Esophagus muscularis mucosa (tissue), 4 donors: ENCODE measurements at regions not wholly inside any gene's neighbourhood (a gene's known extent, or its start where the extent isn't known, plus 50 kb on each side); places are given as distances from the start of the nearest gene placed in this dataset.

ENCODE experiments used
- EP300 ChIP-seq: sonication (generic); formaldehyde crosslinking; IDR thresholded peaks from one replicate; pipeline ENCODE4 v1.6.1; 2017; ENCODE audit warnings: antibody characterized with exemption
- POLR2A ChIP-seq: fragments of 450-650 bp; IDR thresholded peaks from one replicate; pipeline ENCODE4 v1.6.1; 2017; ENCODE audit warnings: antibody characterized with exemption, moderate library complexity, mild to moderate bottlenecking, low read depth
- POLR2AphosphoS5 ChIP-seq, 2 donors: sonication (generic); formaldehyde crosslinking; IDR thresholded peaks; one replicate each; pipeline ENCODE4 v1.6.1; 2017; ENCODE audit warnings: antibody characterized with exemption in 2 of 2
- TF ChIP-seq, protein P1 (sequence below), 3 experiments: fragments of 200-600 bp in 2 of 3; fragments of 450-650 bp in 1 of 3; sonication (generic) in 2 of 3; IDR thresholded peaks; one replicate each; pipeline ENCODE4 v1.5.1; 2017 to 2019; ENCODE audit warnings: antibody characterized with exemption in 3 of 3, mild to moderate bottlenecking in 2 of 3, moderate library complexity in 1 of 3

DNA sequence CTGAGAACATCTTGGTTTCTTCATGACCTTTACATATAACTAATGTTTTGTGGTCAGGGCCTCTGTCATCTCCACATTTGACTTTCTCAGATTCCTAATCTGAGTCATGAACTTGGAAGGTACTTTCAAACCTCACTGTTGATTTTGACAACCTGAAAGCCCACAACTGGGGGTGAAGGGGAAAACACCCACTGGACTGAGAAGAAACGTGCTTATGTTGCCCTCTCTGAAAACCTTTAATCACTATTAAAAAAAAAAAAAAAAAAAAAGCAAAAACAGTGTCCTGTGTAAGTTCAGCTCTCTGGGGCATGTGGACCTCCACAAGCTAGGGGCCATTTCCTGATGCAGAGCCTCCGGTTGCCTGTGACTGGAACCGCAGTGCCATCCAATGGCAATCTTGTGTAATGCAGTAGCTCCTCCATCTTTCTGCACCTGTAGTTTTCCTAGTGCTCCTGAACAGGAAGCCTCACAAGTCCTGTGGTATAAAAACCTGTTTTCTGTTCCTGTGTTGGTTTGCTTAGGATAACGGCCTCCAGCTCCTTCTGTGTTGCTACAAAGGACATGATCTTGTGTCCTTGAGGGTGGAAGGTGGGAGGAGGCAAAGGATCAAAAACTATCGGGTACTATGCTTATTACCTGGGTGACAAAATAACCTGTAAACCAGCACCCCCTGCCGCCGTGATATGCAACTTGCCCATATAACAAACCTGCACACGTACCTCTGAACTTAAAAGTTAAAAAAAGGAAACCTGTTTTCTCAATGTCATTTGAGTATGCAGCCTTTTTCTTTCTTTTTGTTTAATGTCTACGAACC is 124.5 kb downstream of the ZNF648 start:
- TF ChIP-seq POLR2AphosphoS5 (IDR thresholded peaks at IDR 0.05), result no peak
- no peak for TF ChIP-seq POLR2A
- TF ChIP-seq, protein P1, sequence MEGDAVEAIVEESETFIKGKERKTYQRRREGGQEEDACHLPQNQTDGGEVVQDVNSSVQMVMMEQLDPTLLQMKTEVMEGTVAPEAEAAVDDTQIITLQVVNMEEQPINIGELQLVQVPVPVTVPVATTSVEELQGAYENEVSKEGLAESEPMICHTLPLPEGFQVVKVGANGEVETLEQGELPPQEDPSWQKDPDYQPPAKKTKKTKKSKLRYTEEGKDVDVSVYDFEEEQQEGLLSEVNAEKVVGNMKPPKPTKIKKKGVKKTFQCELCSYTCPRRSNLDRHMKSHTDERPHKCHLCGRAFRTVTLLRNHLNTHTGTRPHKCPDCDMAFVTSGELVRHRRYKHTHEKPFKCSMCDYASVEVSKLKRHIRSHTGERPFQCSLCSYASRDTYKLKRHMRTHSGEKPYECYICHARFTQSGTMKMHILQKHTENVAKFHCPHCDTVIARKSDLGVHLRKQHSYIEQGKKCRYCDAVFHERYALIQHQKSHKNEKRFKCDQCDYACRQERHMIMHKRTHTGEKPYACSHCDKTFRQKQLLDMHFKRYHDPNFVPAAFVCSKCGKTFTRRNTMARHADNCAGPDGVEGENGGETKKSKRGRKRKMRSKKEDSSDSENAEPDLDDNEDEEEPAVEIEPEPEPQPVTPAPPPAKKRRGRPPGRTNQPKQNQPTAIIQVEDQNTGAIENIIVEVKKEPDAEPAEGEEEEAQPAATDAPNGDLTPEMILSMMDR (IDR thresholded peaks at IDR 0.05), result peak; percentile 13 to 40 (median 31)
- no peak for TF ChIP-seq EP300
